AG04450 (cell line): ENCODE measurements at regions not wholly inside any gene's neighbourhood (a gene's known extent, or its start where the extent isn't known, plus 50 kb on each side); places are given as distances from the start of the nearest gene placed in this dataset.

ENCODE experiments used
- CTCF ChIA-PET: fragments of 300-600, 350-600 bp; formaldehyde crosslinking; extraction: SDS; loops from one replicate; lab custom pipeline; 2022; ENCODE audit warnings: antibody characterized with exemption, inconsistent platforms; lab: Charles Lee
- POLR2A ChIA-PET: fragments of 350-600 bp; formaldehyde crosslinking; extraction: SDS; loops from one replicate; lab custom pipeline; 2021; ENCODE audit warnings: antibody characterized with exemption, inconsistent platforms; lab: Yijun Ruan, JAX
- DNase-seq: peaks from one replicate; pipeline ENCODE4 v3.0.0-alpha.2; 2011; ENCODE audit warnings: low read depth, low spot score
- H3K27ac ChIP-seq: one replicate; pipeline ENCODE4 v1.5.1; 2012; ENCODE audit warnings: low read depth, low read length, control low read depth
- H3K27me3 ChIP-seq: one replicate; pipeline ENCODE4 v1.6.0; 2012; ENCODE audit warnings: low read length; ENCODE audit not compliant: control insufficient read depth, insufficient read depth
- H3K4me3 ChIP-seq: 2 replicates; pipeline ENCODE4 v1.5.1; 2011; ENCODE audit warnings: mild to moderate bottlenecking, low read depth, low read length, control low read depth
- H3K9me3 ChIP-seq: 2 replicates; pipeline ENCODE4 v1.5.1; 2012; ENCODE audit warnings: low read length; ENCODE audit not compliant: control insufficient read depth, insufficient read depth
- CTCF ChIP-seq: IDR thresholded peaks from 2 replicates; pipeline ENCODE4 v1.5.1; 2011; ENCODE audit warnings: low read depth, low read length, control low read depth, inconsistent platforms

- POLR2A ChIA-PET: no interaction called here
- Histone ChIP-seq H3K27me3 (no peaks in the 10 kb centered on the region), H3K4me3 (no peak overlapping the region), H3K27ac (no peak overlapping the region), H3K9me3 (no peaks in the 10 kb centered on the region)
- CTCF ChIA-PET: interaction anchor here (0.6 kb wide), 1 partner anchor 355 kb away, joined by 3 read pairs; no protein-coding TSS in a partner anchor
- DNase-seq: no peak
- TF ChIP-seq CTCF: peak; percentile 19; the same call in 1 of the 2 replicates
These were observed 1468.6 kb upstream of the SLC10A2 start for GRCh38 chr13:104534847-104535246.

- no peak for DNase-seq
- TF ChIP-seq CTCF: no peak
- no peaks in the 10 kb centered on the region for H3K27me3 ChIP-seq
- no peak overlapping the region for H3K27ac ChIP-seq
- no peaks in the 10 kb centered on the region for H3K9me3 ChIP-seq
- POLR2A ChIA-PET: no interaction called here
- H3K4me3 ChIP-seq: no peak overlapping the region
- CTCF ChIA-PET: no interaction called here
These were observed 1465.9 kb upstream of the SLC10A2 start for GRCh38 chr13:104532132-104532531.

- no peak for TF ChIP-seq CTCF
- H3K4me3 ChIP-seq: no peak overlapping the region
- H3K27ac ChIP-seq: no peak overlapping the region
- POLR2A ChIA-PET: no interaction called here
- H3K9me3 ChIP-seq: no peaks in the 10 kb centered on the region
- no peak for DNase-seq
- CTCF ChIA-PET: no interaction called here
- no peaks in the 10 kb centered on the region for H3K27me3 ChIP-seq
These were observed 1464.5 kb upstream of the SLC10A2 start for GRCh38 chr13:104530741-104531140.

- no peaks in the 10 kb centered on the region for H3K27me3 ChIP-seq
- TF ChIP-seq CTCF: no peak
- ChIA-PET POLR2A (interaction anchor here (0.7 kb wide), 1 partner anchor 247 kb away, joined by 3 read pairs; no protein-coding TSS in a partner anchor), CTCF (interaction anchor here (1.2 kb wide), 2 partner anchors 45 to 676 kb away, joined by 3 to 5 read pairs; no protein-coding TSS in a partner anchor)
- DNase-seq: no peak
- H3K4me3 ChIP-seq: no peak overlapping the region
- peaks cover 9% of the 10 kb centered on the region for H3K9me3 ChIP-seq
- no peak overlapping the region for H3K27ac ChIP-seq
These were observed 1460.3 kb upstream of the SLC10A2 start for GRCh38 chr13:104526561-104526960.

GRCh38 chr13:104525467-104525866, 1459.2 kb upstream of the SLC10A2 start:
- Histone ChIP-seq H3K4me3 (no peak overlapping the region), H3K9me3 (peaks cover 9% of the 10 kb centered on the region), H3K27me3 (no peaks in the 10 kb centered on the region), H3K27ac (no peak overlapping the region)
- DNase-seq: no peak
- CTCF ChIA-PET: no interaction called here
- POLR2A ChIA-PET: no interaction called here
- TF ChIP-seq CTCF: no peak
